ENCODE measurements at regions not wholly inside any gene's neighbourhood (a gene's known extent, or its start where the extent isn't known, plus 50 kb on each side); places are given as distances from the start of the nearest gene placed in this dataset.

DNA sequence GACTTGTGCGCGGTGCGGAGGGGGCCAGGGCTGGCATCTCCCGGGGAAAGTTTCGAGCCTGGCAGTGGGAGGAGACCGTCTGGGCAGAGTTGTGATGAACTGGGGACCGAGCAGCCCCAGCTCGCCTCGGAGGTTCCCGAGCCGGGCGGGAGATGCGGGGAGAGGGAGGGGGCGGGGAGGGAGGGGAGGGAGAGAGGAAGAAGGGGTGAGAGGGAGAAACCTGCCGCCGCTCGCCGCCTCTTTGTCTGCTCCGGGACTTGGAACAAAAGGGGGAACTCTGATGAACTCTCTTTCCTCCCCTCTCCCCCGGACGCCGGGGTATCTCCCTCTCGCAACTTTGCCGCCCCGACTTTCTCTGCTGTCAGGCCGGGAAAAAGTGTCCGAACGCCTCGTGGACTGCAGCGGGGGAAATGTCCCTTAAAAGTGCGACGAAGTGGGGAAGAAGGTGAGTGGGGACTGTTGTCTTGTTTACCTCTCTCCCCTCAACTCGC is 72.7 kb downstream of the SOX4 start:
- H3K4me1 ChIP-seq (ENCODE audit: control insufficient read depth in 4 of 4, insufficient read depth in 4 of 4, low read length in 3 of 4), result peaks cover 0 to 14% (median 10%) of the 10 kb centered on the region in 4 donors
- peak overlapping the region in 1 of 3 donors; percentile 13 for H3K4me3 ChIP-seq (ENCODE audit: low read depth in 1 of 3, low read length in 3 of 3)
- H3K9ac ChIP-seq (ENCODE audit: low read depth in 1 of 2, low read length in 2 of 2), result no peak overlapping the region
- H3K9me3 ChIP-seq (ENCODE audit: control insufficient read depth in 4 of 4, low read length in 3 of 4), result no peaks in the 10 kb centered on the region
- no peak for DNase-seq (ENCODE audit: low spot score)
- no peaks in the 10 kb centered on the region for H3K36me3 ChIP-seq (ENCODE audit: control insufficient read depth in 4 of 4, insufficient read depth in 3 of 4, low read depth in 1 of 4, low read length in 3 of 4)
- no peak for TF ChIP-seq RXRA (IDR thresholded peaks at IDR 0.05)
- no peak for TF ChIP-seq YY1 (IDR thresholded peaks at IDR 0.05)
- no peak for TF ChIP-seq EGR1 (IDR thresholded peaks at IDR 0.05; ENCODE audit: low read depth in 2 of 2)
- no peak overlapping the region for H3K27ac ChIP-seq (ENCODE audit: low read depth in 1 of 2, low read length in 2 of 2)
- WGBS, result 5% methylated on average over 33 of the region's 33 CpGs
- H3K27me3 ChIP-seq (ENCODE audit: control insufficient read depth in 4 of 4, insufficient read depth in 4 of 4, low read length in 3 of 4), result peaks cover 0 to 7% (median 0%) of the 10 kb centered on the region in 4 donors

DNA sequence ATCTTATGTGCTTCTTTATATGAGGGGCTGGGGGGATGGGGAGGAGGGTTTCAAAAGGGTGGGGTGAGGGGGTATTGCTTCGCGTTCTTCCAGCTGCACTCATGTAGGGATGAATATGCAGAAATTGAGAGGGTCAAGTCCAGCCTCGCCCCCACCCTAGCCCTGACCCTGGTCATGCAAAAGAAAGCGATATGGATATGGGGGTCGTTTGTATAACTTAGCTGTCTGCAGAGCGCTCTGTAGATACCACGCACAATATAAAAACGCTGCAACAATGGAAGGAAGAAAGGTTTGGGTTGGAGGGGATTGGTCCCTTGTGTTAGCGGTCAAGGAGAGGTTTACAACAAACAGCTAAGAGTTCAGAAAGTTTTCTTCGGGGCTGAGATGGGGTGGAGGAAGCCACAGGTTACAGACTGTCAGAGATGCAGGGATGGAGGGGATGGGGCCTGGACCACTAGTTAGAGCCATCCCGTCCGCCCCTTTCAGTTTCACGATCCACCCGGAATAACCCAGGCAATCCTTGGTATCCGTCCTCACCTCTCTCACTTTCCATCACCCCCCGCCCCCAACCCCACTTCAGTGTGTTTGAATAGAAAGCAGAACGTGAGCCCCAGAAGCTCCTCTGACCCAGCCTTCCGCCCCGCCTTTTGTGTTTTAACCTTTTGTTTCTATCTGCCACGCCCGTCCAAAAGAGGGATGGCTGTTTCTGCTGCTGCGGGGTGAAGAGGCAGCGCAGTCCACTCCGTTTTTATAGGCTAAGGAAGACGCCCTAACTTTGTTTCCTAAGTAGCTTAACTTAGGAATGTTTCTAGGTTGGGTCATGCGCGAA is 73.5 kb downstream of the SOX4 start:
- H3K4me1 ChIP-seq (ENCODE audit: control insufficient read depth in 4 of 4, insufficient read depth in 4 of 4, low read length in 3 of 4), result peaks cover 0 to 14% (median 10%) of the 10 kb centered on the region in 4 donors
- H3K36me3 ChIP-seq (ENCODE audit: control insufficient read depth in 4 of 4, insufficient read depth in 3 of 4, low read depth in 1 of 4, low read length in 3 of 4), result no peaks in the 10 kb centered on the region
- WGBS, result 16% methylated on average over 27 of the region's 27 CpGs
- no peak for DNase-seq (ENCODE audit: low spot score)
- H3K9ac ChIP-seq (ENCODE audit: low read depth in 1 of 2, low read length in 2 of 2), result no peak overlapping the region
- no peaks in the 10 kb centered on the region for H3K9me3 ChIP-seq (ENCODE audit: control insufficient read depth in 4 of 4, low read length in 3 of 4)
- peaks cover 0 to 7% (median 0%) of the 10 kb centered on the region in 4 donors for H3K27me3 ChIP-seq (ENCODE audit: control insufficient read depth in 4 of 4, insufficient read depth in 4 of 4, low read length in 3 of 4)
- no peak overlapping the region for H3K27ac ChIP-seq (ENCODE audit: low read depth in 1 of 2, low read length in 2 of 2)
- TF ChIP-seq RAD21 (IDR thresholded peaks at IDR 0.05), result no peak
- TF ChIP-seq, protein P1, sequence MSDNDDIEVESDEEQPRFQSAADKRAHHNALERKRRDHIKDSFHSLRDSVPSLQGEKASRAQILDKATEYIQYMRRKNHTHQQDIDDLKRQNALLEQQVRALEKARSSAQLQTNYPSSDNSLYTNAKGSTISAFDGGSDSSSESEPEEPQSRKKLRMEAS (IDR thresholded peaks at IDR 0.05), result no peak
- TF ChIP-seq EGR1 (IDR thresholded peaks at IDR 0.05; ENCODE audit: low read depth in 2 of 2), result no peak
- TF ChIP-seq FOXA1 (IDR thresholded peaks at IDR 0.05), result no peak
- no peak for TF ChIP-seq NR2F2 (IDR thresholded peaks at IDR 0.05)
- no peak for TF ChIP-seq JUND (IDR thresholded peaks at IDR 0.05)
- peak overlapping the region in 1 of 3 donors; percentile 13 for H3K4me3 ChIP-seq (ENCODE audit: low read depth in 1 of 3, low read length in 3 of 3)

GRCh38 chr6:21668795-21669194 is 75.2 kb downstream of the SOX4 start:
- 69% methylated on average over 3 of the region's 3 CpGs for WGBS
- H3K9ac ChIP-seq (ENCODE audit: low read depth in 1 of 2, low read length in 2 of 2), result no peak overlapping the region
- TF ChIP-seq, protein P1 (IDR thresholded peaks at IDR 0.05), result no peak
- TF ChIP-seq GABPA (IDR thresholded peaks at IDR 0.05 in 1 of 2, conservative IDR thresholded peaks at IDR 0.05 in 1 of 2) (no peak), RAD21 (IDR thresholded peaks at IDR 0.05) (no peak), TAF1 (conservative IDR thresholded peaks at IDR 0.05) (no peak), FOXA2 (IDR thresholded peaks at IDR 0.05) (no peak), ATF3 (IDR thresholded peaks at IDR 0.05) (no peak), YY1 (IDR thresholded peaks at IDR 0.05) (no peak), HNF4A (conservative IDR thresholded peaks at IDR 0.05) (no peak), SP1 (IDR thresholded peaks at IDR 0.05) (no peak), EGR1 (IDR thresholded peaks at IDR 0.05; ENCODE audit: low read depth in 2 of 2) (no peak)
- TF ChIP-seq, protein P2, sequence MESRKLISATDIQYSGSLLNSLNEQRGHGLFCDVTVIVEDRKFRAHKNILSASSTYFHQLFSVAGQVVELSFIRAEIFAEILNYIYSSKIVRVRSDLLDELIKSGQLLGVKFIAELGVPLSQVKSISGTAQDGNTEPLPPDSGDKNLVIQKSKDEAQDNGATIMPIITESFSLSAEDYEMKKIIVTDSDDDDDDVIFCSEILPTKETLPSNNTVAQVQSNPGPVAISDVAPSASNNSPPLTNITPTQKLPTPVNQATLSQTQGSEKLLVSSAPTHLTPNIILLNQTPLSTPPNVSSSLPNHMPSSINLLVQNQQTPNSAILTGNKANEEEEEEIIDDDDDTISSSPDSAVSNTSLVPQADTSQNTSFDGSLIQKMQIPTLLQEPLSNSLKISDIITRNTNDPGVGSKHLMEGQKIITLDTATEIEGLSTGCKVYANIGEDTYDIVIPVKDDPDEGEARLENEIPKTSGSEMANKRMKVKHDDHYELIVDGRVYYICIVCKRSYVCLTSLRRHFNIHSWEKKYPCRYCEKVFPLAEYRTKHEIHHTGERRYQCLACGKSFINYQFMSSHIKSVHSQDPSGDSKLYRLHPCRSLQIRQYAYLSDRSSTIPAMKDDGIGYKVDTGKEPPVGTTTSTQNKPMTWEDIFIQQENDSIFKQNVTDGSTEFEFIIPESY (IDR thresholded peaks at IDR 0.05), result no peak
- peaks cover 0 to 7% (median 0%) of the 10 kb centered on the region in 4 donors for H3K27me3 ChIP-seq (ENCODE audit: control insufficient read depth in 4 of 4, insufficient read depth in 4 of 4, low read length in 3 of 4)
- H3K27ac ChIP-seq (ENCODE audit: low read depth in 1 of 2, low read length in 2 of 2), result no peak overlapping the region
- no peaks in the 10 kb centered on the region for H3K36me3 ChIP-seq (ENCODE audit: control insufficient read depth in 4 of 4, insufficient read depth in 3 of 4, low read depth in 1 of 4, low read length in 3 of 4)
- H3K9me3 ChIP-seq (ENCODE audit: control insufficient read depth in 4 of 4, low read length in 3 of 4), result no peaks in the 10 kb centered on the region
- no peak for DNase-seq (ENCODE audit: low spot score)
- H3K4me1 ChIP-seq (ENCODE audit: control insufficient read depth in 4 of 4, insufficient read depth in 4 of 4, low read length in 3 of 4), result peaks cover 0 to 14% (median 10%) of the 10 kb centered on the region in 4 donors
- H3K4me3 ChIP-seq (ENCODE audit: low read depth in 1 of 3, low read length in 3 of 3), result no peak overlapping the region
